GM19397 (cell line): ENCODE measurements at regions not wholly inside any gene's neighbourhood (a gene's known extent, or its start where the extent isn't known, plus 50 kb on each side); places are given as distances from the start of the nearest gene placed in this dataset.

ENCODE experiments used
- ATAC-seq: cut with Tn5 transposase; IDR thresholded peaks from one replicate; pipeline ENCODE4 v1.9.1; 2021; ENCODE audit warnings: mild to moderate bottlenecking, moderate library complexity; ENCODE audit not compliant: unreplicated experiment

DNA sequence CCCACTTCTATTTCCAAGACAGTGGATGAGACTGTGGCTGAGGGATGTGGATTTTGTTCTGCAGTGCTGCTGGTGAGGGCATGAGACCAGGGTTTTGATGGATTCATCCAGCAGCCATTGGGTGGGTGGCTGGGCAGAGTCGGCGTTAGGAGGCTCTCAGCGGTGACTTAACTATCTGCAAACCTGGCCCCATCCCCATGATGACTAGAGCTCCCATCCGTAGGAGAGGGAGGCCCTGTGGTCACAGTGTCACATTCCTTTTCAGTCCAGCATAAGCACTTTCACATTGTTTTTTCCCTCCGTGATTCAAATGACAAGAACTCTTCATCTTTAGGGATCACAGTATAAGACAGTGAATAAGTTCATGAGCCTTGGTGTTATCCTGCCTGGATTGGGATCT, 60.4 kb upstream of the SPRY4 start:
- no peak for ATAC-seq

DNA sequence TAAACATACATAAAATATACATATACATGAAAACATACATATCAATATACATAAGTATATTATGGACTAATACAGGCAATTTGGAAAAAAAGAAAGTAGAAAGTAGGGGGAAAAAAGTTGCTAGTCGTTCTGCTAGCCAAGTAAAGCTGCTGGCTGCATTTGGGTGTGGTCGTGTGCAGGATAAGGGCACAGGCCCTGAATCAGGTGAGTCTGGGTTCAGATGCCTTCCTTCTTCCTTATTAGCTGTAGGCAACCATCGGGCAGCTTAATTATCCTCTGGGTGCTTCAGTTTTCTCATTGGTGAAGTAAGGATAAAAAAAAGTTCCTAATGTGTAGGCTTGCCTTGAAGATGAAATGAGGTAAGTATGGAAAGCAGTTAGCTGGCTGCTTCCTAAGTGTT, 59.2 kb upstream of the SPRY4 start:
- no peak for ATAC-seq

DNA sequence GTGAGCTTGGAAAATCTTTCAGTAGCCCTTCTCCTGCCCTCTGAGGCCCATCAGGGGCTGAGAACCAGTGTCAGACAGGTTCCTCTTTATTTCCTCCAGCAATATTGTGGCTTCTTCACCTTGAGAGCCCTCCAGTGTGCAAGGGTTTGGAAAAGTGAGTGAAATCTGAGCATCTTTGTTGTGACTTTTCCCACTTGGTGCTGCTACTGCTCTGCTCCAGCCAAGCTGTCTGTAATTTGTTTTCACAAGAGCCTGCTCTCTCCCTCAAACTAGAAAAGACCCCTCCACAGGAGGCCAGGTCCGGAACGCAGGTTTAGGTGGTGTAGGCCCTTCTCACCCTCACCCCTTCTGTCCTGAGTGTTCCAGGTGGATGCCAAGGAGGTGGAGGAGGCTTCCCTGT, 57.4 kb upstream of the SPRY4 start:
- ATAC-seq, result no peak

DNA sequence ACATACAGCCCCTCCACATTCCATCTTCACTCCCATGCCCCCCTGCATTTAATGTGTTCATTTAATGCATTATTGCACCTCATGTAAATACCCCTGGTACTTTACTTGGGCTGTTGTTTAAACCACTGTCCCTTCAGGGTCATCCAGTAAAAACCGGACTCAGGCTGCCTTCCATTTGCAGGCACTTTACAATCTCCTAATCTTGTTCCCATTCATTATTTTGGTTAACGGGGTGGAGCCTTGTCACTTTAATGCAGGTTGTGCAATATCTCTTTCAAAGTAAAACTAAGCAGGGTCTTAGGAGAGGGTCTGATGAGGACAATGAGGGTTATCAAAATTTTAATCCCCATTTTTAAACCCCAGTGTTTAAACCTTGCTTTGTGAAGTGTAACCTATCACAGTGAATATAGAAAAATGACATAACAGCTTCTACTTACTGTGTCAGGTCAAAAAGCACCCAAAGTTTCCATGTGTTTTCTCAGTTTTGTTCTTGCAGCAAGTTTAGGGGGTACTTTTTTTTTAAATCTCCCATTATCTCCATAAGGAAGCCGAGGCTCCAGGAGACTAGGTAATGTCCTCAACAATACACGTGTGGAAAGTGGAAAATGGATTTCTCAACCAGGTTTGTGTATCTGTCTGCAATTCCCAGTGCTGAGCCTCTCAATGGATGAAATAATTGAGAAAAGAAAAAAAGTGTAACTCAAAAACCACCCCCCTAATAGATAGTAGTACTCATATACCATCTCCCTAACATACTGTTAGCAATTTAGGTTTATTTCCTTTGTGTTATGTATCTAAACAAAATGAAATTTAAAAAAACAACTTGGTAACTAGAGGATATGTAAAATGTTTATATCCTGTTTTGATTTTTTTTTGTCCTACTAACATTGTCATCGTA, 54.2 kb upstream of the SPRY4 start:
- no peak for ATAC-seq

DNA sequence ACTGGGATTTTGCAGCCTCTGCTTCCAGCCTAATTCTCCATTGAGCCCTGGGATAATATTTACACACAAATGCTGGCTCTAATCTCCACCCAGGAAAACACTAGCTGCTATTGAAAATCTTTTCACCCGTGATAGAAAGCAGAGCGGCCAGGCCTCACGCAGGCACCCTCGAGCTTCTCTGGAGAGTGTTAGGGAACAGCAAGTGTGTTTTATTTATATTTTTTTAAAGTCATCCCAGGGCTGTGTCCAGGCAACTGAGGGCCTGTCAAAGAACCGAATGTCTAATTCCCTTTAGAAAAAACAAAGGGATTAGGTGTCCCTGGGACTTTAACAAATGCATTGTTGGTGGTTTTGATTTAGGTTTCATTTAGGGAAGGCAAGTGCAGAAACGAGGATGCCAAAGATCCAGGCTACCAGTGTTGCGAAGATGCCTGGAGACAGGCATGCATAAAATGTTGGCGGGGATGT, 51.2 kb upstream of the SPRY4 start:
- ATAC-seq, result no peak
